Astrocyte (in vitro differentiated cells and primary cell): ENCODE measurements at regions not wholly inside any gene's neighbourhood (a gene's known extent, or its start where the extent isn't known, plus 50 kb on each side); places are given as distances from the start of the nearest gene placed in this dataset.

Experiments used
- CTCF ChIP-seq: IDR thresholded peaks from 2 replicates; pipeline ENCODE4 v1.5.1; 2011; ENCODE audit warnings: low read depth, mild to moderate bottlenecking, inconsistent platforms, low read length, moderate library complexity; ENCODE audit not compliant: insufficient read depth
- EZH2 ChIP-seq: IDR thresholded peaks from 2 replicates; pipeline ENCODE4 v1.6.1; 2012; ENCODE audit warnings: mild to moderate bottlenecking, low read length, inconsistent platforms; ENCODE audit not compliant: insufficient read depth

DNA sequence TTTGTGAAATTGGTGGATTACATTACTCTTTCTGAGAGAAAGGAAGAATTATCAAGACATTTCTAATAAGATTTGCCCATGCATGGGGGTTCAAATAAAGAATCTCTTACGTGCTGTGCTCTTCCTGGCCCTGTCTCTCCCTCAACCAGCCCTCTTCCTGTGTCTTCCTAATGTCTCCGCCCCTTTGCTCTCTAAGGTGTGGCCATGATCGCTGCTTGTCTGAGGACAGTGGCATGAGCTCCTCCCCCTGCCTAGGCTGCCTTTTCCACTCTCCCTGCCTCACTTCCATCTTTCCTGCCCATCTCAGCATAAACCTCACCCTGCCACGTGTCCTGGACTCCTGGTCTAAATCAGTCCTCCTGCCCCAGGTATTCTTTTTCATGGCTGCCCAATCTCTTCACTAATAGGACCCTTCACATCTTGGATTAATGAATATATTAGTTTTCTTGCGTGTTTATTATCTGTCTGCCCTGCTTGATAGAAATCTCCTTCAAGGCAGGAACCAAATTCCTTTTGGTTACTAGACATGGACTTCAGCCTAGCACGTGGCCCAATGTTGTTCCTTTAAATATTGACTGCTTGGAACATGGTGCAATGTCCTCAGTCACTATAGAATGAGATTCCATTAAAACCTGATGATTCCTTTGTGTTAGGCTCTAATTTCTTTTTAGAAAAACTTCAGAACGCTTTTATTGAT is 122.3 kb downstream of the MTRR start:
- TF ChIP-seq CTCF (no peak), EZH2 (no peak)
